Epithelial cell of proximal tubule (primary cell): ENCODE measurements at regions not wholly inside any gene's neighbourhood (a gene's known extent, or its start where the extent isn't known, plus 50 kb on each side); places are given as distances from the start of the nearest gene placed in this dataset.

ENCODE experiments used
- DNase-seq: peaks from one replicate; pipeline ENCODE4 v3.0.0-alpha.2; 2011; ENCODE audit warnings: low read depth
- H3K4me3 ChIP-seq: 2 replicates; pipeline ENCODE4 v1.5.1; 2011; ENCODE audit warnings: low read depth, mild to moderate bottlenecking, low read length
- CTCF ChIP-seq: conservative IDR thresholded peaks from 2 replicates; pipeline ENCODE4 v1.5.1; 2012; ENCODE audit warnings: low read depth, mild to moderate bottlenecking, low read length

GRCh38 chr7:376306-377079, 86.5 kb downstream of the FOXL3 start:
- no peak for TF ChIP-seq CTCF
- no peak overlapping the region for H3K4me3 ChIP-seq
- DNase-seq: no peak

GRCh38 chr7:377080-378040, 87.4 kb downstream of the FOXL3 start:
- TF ChIP-seq CTCF: no peak
- no peak overlapping the region for H3K4me3 ChIP-seq
- no peak for DNase-seq

- TF ChIP-seq CTCF: no peak
- DNase-seq: no peak
- no peak overlapping the region for H3K4me3 ChIP-seq
Measured at GRCh38 chr7:378041-378420, 88.1 kb downstream of the FOXL3 start.

GRCh38 chr7:378551-379455, 88.8 kb downstream of the FOXL3 start:
- H3K4me3 ChIP-seq: peak overlapping the region; percentile 33
- DNase-seq: no peak
- TF ChIP-seq CTCF: no peak

- no peak for DNase-seq
- TF ChIP-seq CTCF: no peak
- H3K4me3 ChIP-seq: peak overlapping the region; percentile 33
Measured at GRCh38 chr7:379456-380138, 89.6 kb downstream of the FOXL3 start.

GRCh38 chr7:380139-380485, 90.1 kb downstream of the FOXL3 start:
- no peak overlapping the region for H3K4me3 ChIP-seq
- no peak for DNase-seq
- TF ChIP-seq CTCF: no peak
